Neural cell (in vitro differentiated cells): ENCODE measurements at regions not wholly inside any gene's neighbourhood (a gene's known extent, or its start where the extent isn't known, plus 50 kb on each side); places are given as distances from the start of the nearest gene placed in this dataset.

Experiments used
- H2AFZ ChIP-seq: fragments of 200-600, 300-800 bp; sonication (generic), shearing (Covaris generic); 2 replicates; pipeline ENCODE4 v1.6.0; 2014; ENCODE audit warnings: low read depth, mild to moderate bottlenecking, antibody characterized with exemption, low read length, moderate library complexity
- H3F3A ChIP-seq: fragments of 200-600 bp; shearing (Covaris generic); 2 replicates; pipeline ENCODE4 v1.6.1; 2016; ENCODE audit warnings: mild to moderate bottlenecking, moderate library complexity, mixed read lengths, antibody characterized with exemption, low read length; ENCODE audit not compliant: insufficient read depth, poor library complexity, severe bottlenecking
- H3K27ac ChIP-seq: fragments of 200-600, 300-800 bp; sonication (generic), shearing (Covaris generic); 2 replicates; pipeline ENCODE4 v1.5.1; 2014; ENCODE audit warnings: mild to moderate bottlenecking, low read length, moderate library complexity
- H3K27me3 ChIP-seq: fragments of 300-800, 200-600 bp; sonication (generic), shearing (Covaris generic); 2 replicates; pipeline ENCODE4 v1.6.0; 2014; ENCODE audit warnings: mild to moderate bottlenecking, low read depth, low read length, moderate library complexity; ENCODE audit not compliant: insufficient read depth
- H3K36me3 ChIP-seq: fragments of 300-800, 200-600 bp; sonication (generic), shearing (Covaris generic); 2 replicates; pipeline ENCODE4 v1.5.1; 2014; ENCODE audit warnings: mild to moderate bottlenecking, antibody characterized with exemption, low read length, moderate library complexity; ENCODE audit not compliant: insufficient read depth
- H3K4me2 ChIP-seq: fragments of 300-800, 200-600 bp; sonication (generic), shearing (Covaris generic); 2 replicates; pipeline ENCODE4 v1.6.0; 2014; ENCODE audit warnings: mild to moderate bottlenecking, low read length
- H3K4me3 ChIP-seq: fragments of 300-800, 200-600 bp; sonication (generic), shearing (Covaris generic); 2 replicates; pipeline ENCODE4 v1.5.1; 2014; ENCODE audit warnings: mild to moderate bottlenecking, low read length, moderate library complexity
- H3K79me2 ChIP-seq: fragments of 200-600 bp; shearing (Covaris generic); replicated peaks from 2 replicates; pipeline ENCODE4 v1.6.0; 2014; ENCODE audit warnings: mild to moderate bottlenecking, low read length, moderate library complexity; ENCODE audit not compliant: insufficient read depth
- H3K9ac ChIP-seq: fragments of 300-800, 200-600 bp; sonication (generic), shearing (Covaris generic); 2 replicates; pipeline ENCODE4 v1.6.1; 2016; ENCODE audit warnings: mild to moderate bottlenecking, low read length, mixed read lengths
- H3K9me2 ChIP-seq: fragments of 200-600 bp; shearing (Covaris generic); 2 replicates; pipeline ENCODE4 v1.6.1; 2016; ENCODE audit warnings: mild to moderate bottlenecking, low read length, mixed read lengths; ENCODE audit not compliant: insufficient read depth
- H3K9me3 ChIP-seq: fragments of 200-600, 300-800 bp; sonication (generic), shearing (Covaris generic); 2 replicates; pipeline ENCODE4 v1.6.1; 2016; ENCODE audit warnings: mild to moderate bottlenecking, mixed run types, low read length, moderate library complexity, mixed read lengths
- H4K20me1 ChIP-seq: fragments of 200-600 bp; shearing (Covaris generic); 2 replicates; pipeline ENCODE4 v1.6.1; 2016; ENCODE audit warnings: mild to moderate bottlenecking, mixed run types; ENCODE audit not compliant: insufficient read depth
- CTCF ChIP-seq: fragments of 450-650 bp; IDR thresholded peaks from 2 replicates; pipeline ENCODE4 v1.5.1; 2014; ENCODE audit warnings: antibody characterized with exemption, mild to moderate bottlenecking, moderate library complexity; ENCODE audit not compliant: poor library complexity, severe bottlenecking
- EP300 ChIP-seq: fragments of 450-650 bp; conservative IDR thresholded peaks from 2 replicates; pipeline ENCODE4 v1.6.1; 2014; ENCODE audit warnings: antibody characterized with exemption, mild to moderate bottlenecking, moderate library complexity; ENCODE audit not compliant: poor library complexity, severe bottlenecking
- EZH2 ChIP-seq: fragments of 200-600, 300-800 bp; shearing (Covaris generic), sonication (generic); IDR thresholded peaks from 2 replicates; pipeline ENCODE4 v1.6.1; 2014; ENCODE audit warnings: antibody characterized with exemption, low read length, borderline replicate concordance, mild to moderate bottlenecking; ENCODE audit not compliant: insufficient read depth, poor library complexity, severe bottlenecking
- MXI1 ChIP-seq: fragments of 450-650 bp; conservative IDR thresholded peaks from 2 replicates; pipeline ENCODE4 v1.6.1; 2014; ENCODE audit warnings: antibody characterized with exemption, mild to moderate bottlenecking; ENCODE audit not compliant: poor library complexity, severe bottlenecking
- POLR2AphosphoS5 ChIP-seq: IDR thresholded peaks from 2 replicates; pipeline ENCODE4 v1.6.1; 2012
- RAD21 ChIP-seq: fragments of 450-650 bp; conservative IDR thresholded peaks from 2 replicates; pipeline ENCODE4 v1.6.1; 2014; ENCODE audit warnings: antibody characterized with exemption, mild to moderate bottlenecking, moderate library complexity
- SMC3 ChIP-seq: fragments of 450-650 bp; conservative IDR thresholded peaks from 2 replicates; pipeline ENCODE4 v1.6.1; 2014; ENCODE audit warnings: antibody characterized with exemption, mild to moderate bottlenecking, moderate library complexity; ENCODE audit not compliant: poor library complexity
- TAF1 ChIP-seq: IDR thresholded peaks from 2 replicates; pipeline ENCODE4 v1.6.1; 2012; ENCODE audit warnings: low read depth
- TF ChIP-seq, protein P1 (sequence below): IDR thresholded peaks from 2 replicates; pipeline ENCODE4 v1.6.1; 2012; ENCODE audit warnings: borderline replicate concordance

DNA sequence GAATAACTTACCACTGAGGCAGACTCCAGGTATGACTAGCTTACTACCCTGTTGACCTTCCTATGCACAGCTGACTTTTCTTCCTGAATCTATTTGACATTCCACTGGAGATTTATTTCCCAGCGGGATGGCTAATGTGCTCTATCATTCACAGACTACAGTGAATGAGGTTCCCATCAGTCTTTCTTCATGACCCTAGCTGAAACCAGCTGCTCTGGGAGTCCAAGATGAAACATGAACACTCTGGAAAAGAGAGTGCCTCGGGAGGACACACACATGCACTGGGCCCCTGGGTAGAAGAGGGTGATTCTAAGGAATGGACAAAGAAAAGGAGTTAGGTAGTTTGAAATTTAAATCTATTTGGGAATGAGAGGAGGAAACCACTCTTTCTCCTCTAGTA is 82.6 kb upstream of the DST start:
- H3K27ac ChIP-seq, result no peak overlapping the region
- H3K4me3 ChIP-seq, result no peak overlapping the region
- no peaks in the 10 kb centered on the region for H4K20me1 ChIP-seq
- H3K27me3 ChIP-seq, result no peaks in the 10 kb centered on the region
- no peak overlapping the region for H2AFZ ChIP-seq
- no peaks in the 10 kb centered on the region for H3K9me3 ChIP-seq
- no peaks in the 10 kb centered on the region for H3K79me2 ChIP-seq
- peaks cover 4% of the 10 kb centered on the region for H3K36me3 ChIP-seq
- H3K4me2 ChIP-seq, result no peak overlapping the region
- no peaks in the 10 kb centered on the region for H3K9me2 ChIP-seq
- no peak overlapping the region for H3K9ac ChIP-seq
- H3F3A ChIP-seq, result no peaks in the 10 kb centered on the region
- TF ChIP-seq POLR2AphosphoS5 (no peak), EZH2 (no peak), CTCF (no peak), TAF1 (no peak), EP300 (no peak), MXI1 (no peak), RAD21 (no peak), SMC3 (no peak)
- TF ChIP-seq, protein P1, sequence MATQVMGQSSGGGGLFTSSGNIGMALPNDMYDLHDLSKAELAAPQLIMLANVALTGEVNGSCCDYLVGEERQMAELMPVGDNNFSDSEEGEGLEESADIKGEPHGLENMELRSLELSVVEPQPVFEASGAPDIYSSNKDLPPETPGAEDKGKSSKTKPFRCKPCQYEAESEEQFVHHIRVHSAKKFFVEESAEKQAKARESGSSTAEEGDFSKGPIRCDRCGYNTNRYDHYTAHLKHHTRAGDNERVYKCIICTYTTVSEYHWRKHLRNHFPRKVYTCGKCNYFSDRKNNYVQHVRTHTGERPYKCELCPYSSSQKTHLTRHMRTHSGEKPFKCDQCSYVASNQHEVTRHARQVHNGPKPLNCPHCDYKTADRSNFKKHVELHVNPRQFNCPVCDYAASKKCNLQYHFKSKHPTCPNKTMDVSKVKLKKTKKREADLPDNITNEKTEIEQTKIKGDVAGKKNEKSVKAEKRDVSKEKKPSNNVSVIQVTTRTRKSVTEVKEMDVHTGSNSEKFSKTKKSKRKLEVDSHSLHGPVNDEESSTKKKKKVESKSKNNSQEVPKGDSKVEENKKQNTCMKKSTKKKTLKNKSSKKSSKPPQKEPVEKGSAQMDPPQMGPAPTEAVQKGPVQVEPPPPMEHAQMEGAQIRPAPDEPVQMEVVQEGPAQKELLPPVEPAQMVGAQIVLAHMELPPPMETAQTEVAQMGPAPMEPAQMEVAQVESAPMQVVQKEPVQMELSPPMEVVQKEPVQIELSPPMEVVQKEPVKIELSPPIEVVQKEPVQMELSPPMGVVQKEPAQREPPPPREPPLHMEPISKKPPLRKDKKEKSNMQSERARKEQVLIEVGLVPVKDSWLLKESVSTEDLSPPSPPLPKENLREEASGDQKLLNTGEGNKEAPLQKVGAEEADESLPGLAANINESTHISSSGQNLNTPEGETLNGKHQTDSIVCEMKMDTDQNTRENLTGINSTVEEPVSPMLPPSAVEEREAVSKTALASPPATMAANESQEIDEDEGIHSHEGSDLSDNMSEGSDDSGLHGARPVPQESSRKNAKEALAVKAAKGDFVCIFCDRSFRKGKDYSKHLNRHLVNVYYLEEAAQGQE, result no peak

DNA sequence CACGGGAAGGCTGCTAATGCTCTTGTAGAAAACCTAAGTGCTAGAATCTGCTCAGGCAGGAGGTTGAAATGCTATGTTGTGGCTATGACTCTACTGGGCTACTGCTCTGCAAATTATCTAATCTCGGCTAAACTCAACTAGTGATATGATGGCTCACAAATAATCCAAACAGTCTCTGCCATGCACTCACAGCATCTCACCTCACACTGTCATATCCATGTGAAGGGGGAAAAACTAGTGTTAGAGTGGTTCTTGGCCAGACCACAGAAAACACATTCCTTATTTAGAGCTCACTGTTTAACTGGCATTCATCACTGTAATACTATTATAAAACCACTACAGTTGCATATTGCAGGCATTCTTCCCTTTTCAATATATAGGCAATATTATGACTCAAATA is 81.8 kb upstream of the DST start:
- no peak for TF ChIP-seq RAD21
- no peaks in the 10 kb centered on the region for H3K9me2 ChIP-seq
- H3K4me3 ChIP-seq, result no peak overlapping the region
- H3K27ac ChIP-seq, result no peak overlapping the region
- no peaks in the 10 kb centered on the region for H3F3A ChIP-seq
- no peaks in the 10 kb centered on the region for H4K20me1 ChIP-seq
- no peaks in the 10 kb centered on the region for H3K9me3 ChIP-seq
- no peaks in the 10 kb centered on the region for H3K27me3 ChIP-seq
- no peak overlapping the region for H3K4me2 ChIP-seq
- H3K36me3 ChIP-seq, result peaks cover 4% of the 10 kb centered on the region
- no peak overlapping the region for H3K9ac ChIP-seq
- no peaks in the 10 kb centered on the region for H3K79me2 ChIP-seq
- H2AFZ ChIP-seq, result no peak overlapping the region

DNA sequence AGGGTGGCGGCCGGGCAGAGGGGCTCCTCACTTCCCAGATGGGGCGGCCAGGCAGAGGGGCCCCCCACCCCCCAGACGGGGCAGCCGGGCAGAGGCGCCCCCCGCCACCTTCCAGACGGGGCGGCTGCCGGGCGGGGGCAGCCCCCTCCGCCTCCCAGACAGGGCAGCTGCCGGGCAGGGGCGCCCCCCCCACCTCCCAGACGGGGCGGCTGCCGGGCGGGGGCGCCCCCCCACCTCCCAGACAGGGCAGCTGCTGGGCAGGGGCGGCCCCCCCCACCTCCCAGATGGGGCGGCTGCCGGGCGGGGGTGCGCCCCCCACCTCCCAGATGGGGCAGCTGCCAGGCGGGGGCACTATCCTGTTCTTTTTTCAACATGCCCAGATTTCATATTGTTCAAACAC is 78.2 kb upstream of the DST start:
- H3K4me2 ChIP-seq, result no peak overlapping the region
- H3K36me3 ChIP-seq, result no peaks in the 10 kb centered on the region
- no peak overlapping the region for H3K27ac ChIP-seq
- no peaks in the 10 kb centered on the region for H3K9me3 ChIP-seq
- H3K9me2 ChIP-seq, result no peaks in the 10 kb centered on the region
- no peaks in the 10 kb centered on the region for H3F3A ChIP-seq
- H3K27me3 ChIP-seq, result no peaks in the 10 kb centered on the region
- H3K9ac ChIP-seq, result no peak overlapping the region
- TF ChIP-seq SMC3 (no peak), EP300 (no peak), MXI1 (no peak), POLR2AphosphoS5 (no peak), TAF1 (no peak), EZH2 (no peak), RAD21 (no peak), CTCF (no peak)
- TF ChIP-seq, protein P1, result no peak
- H3K79me2 ChIP-seq, result peaks cover 13% of the 10 kb centered on the region
- no peak overlapping the region for H2AFZ ChIP-seq
- H4K20me1 ChIP-seq, result no peaks in the 10 kb centered on the region
- no peak overlapping the region for H3K4me3 ChIP-seq
